Heart right ventricle (tissue), 16 donors: ENCODE measurements at regions not wholly inside any gene's neighbourhood (a gene's known extent, or its start where the extent isn't known, plus 50 kb on each side); places are given as distances from the start of the nearest gene placed in this dataset.

ENCODE experiments used
- ATAC-seq, 8 donors: fragments of 200-7000 bp; cut with Tn5 transposase; one replicate each; pipeline ENCODE4 v1.9.1; 2020; ENCODE audit warnings: mild to moderate bottlenecking in 8 of 8, moderate library complexity in 8 of 8, moderate number of reproducible peaks in 1 of 8
- DNase-seq, 2 donors: peaks; one replicate each; pipeline ENCODE4 v3.0.0-alpha.2; 2020
- H3K27ac ChIP-seq, 10 donors: fragments of 200-600 bp; sonication (generic) in 2 of 10; one replicate each; pipeline versions ENCODE4 v1.5.0 to v1.8.0; 2020 to 2022; ENCODE audit warnings: mild to moderate bottlenecking in 3 of 10
- H3K27me3 ChIP-seq, 7 donors: fragments of 200-600 bp; one replicate each; pipeline ENCODE4 v1.8.0; 2021 to 2022; ENCODE audit warnings: mild to moderate bottlenecking in 2 of 7
- H3K36me3 ChIP-seq, 9 donors: fragments of 200-600 bp; sonication (generic) in 1 of 9; one replicate each; pipeline versions ENCODE4 v1.5.0 to v1.8.0; 2020 to 2022; ENCODE audit warnings: mild to moderate bottlenecking in 2 of 9
- H3K4me1 ChIP-seq, 9 donors: fragments of 200-600 bp; sonication (generic) in 1 of 9; one replicate each; pipeline versions ENCODE4 v1.5.0 to v1.8.0; 2020 to 2022; ENCODE audit warnings: mild to moderate bottlenecking in 4 of 9
- H3K4me3 ChIP-seq, 10 donors: fragments of 200-600 bp; sonication (generic) in 2 of 10; one replicate each; pipeline versions ENCODE4 v1.5.0 to v1.8.0; 2020 to 2022; ENCODE audit warnings: mild to moderate bottlenecking in 7 of 10, moderate library complexity in 2 of 10
- H3K9me3 ChIP-seq, 11 donors: fragments of 200-600 bp in 10 of 11; sonication (generic) in 2 of 11; one replicate each; pipeline versions ENCODE4 v1.5.0 to v1.8.0; 2013 to 2022; ENCODE audit warnings: mild to moderate bottlenecking in 2 of 11, control low read depth in 1 of 11, moderate library complexity in 1 of 11
- WGBS, 2 donors: extraction: QIAGEN DNeasy Blood & Tissue Kit; methylation state at CpG; one replicate each; pipeline ENCODE4 v1.1.7; 2013; ENCODE audit warnings: inconsistent platforms in 1 of 2; 5-methylcytosine and 5-hydroxymethylcytosine counted together
- intact Hi-C, 10 donors: fragments of 100-400 bp; cut with DNase I; formaldehyde crosslinking; loops; one replicate each; pipeline versions ENCODE4 v1.11.1 to v1.14.2; 2022
- TF ChIP-seq, protein P1 (sequence below), 9 donors: fragments of 200-600 bp; sonication (generic) in 2 of 9; IDR thresholded peaks; one replicate each; pipeline versions ENCODE4 v1.5.0 to v1.8.0; 2021 to 2022; ENCODE audit warnings: antibody characterized with exemption in 9 of 9, mild to moderate bottlenecking in 5 of 9, moderate library complexity in 1 of 9
- donor health status: Arrhythmogenic right ventricular cardiomyopathy.
- donor health status: ischemic (EF 13 %, LVEDD 7.1; RV severe dilation, severe dysfunction).
- donor health status: healthy with polysubstance abuse.
- donor health status: DM: no; HTN: yes; CAD: no.
- donor health status: DM: no; HTN: no; CAD: no.
- donor health status: ischemic (EF 25% LVEDD 6.9; RV normal size, moderate dysfunction).
- donor health status: ischemic (EF 25% LVEDD 5.7; RV mildly dilated, moderate dysfunction).
- donor health status: healthy.
- donor health status: DM: yes; HTN: yes; CAD: no.
- donor health status: Ischemic cardiomyopathy.
- donor health status: ischemic (EF 35%, LVEDD 5.7; RV mildly dilated, moderate dysfunction).
- donor health status: nonischemic (EF 11% LVEDD 7.7; RV severe dilation, severe dysfunction).
- donor health status: DM: yes; HTN: yes; CAD: no.
- donor health status: PGD.
- donor health status: ischemic (EF 29% LVEDD 5.4; RV normal size, mild dysfunction).
- donor health status: nonischemic (EF 23%, LVEDD 6.1; RV moderate dilation, normal function).

DNA sequence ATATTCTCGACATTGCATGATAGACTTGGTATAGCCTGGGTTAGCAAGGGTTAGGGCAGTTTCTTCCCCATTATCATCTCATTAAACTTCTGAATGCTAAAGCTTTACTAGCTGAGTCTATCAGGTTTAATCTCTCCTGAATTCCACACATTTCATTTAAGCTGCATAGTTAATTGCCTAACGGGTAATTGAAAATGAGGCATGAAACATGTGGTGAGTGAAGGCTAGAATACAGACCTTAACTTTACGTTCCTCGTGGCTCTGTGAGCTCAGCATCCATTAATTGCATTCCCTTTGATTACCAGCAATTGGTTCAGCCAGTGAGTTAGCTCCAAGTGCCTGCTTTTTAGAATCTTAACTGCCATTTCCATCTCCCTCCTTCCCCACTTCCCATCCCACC is 126.5 kb upstream of the MEX3C start:
- ATAC-seq (no peak), DNase-seq (no peak)
- no peak overlapping the region for H3K4me3 ChIP-seq
- no peaks in the 10 kb centered on the region for H3K4me1 ChIP-seq
- TF ChIP-seq, protein P1, sequence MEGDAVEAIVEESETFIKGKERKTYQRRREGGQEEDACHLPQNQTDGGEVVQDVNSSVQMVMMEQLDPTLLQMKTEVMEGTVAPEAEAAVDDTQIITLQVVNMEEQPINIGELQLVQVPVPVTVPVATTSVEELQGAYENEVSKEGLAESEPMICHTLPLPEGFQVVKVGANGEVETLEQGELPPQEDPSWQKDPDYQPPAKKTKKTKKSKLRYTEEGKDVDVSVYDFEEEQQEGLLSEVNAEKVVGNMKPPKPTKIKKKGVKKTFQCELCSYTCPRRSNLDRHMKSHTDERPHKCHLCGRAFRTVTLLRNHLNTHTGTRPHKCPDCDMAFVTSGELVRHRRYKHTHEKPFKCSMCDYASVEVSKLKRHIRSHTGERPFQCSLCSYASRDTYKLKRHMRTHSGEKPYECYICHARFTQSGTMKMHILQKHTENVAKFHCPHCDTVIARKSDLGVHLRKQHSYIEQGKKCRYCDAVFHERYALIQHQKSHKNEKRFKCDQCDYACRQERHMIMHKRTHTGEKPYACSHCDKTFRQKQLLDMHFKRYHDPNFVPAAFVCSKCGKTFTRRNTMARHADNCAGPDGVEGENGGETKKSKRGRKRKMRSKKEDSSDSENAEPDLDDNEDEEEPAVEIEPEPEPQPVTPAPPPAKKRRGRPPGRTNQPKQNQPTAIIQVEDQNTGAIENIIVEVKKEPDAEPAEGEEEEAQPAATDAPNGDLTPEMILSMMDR (IDR thresholded peaks at IDR 0.05), result no peak
- no peak overlapping the region for H3K27ac ChIP-seq
- peaks cover 0 to 4% (median 0%) of the 10 kb centered on the region in 7 donors for H3K27me3 ChIP-seq
- WGBS, 2 donors, result 79 to 87% methylated on average over 4 of the region's 4 CpGs
- intact Hi-C loops, result no loop called here
- H3K36me3 ChIP-seq, result no peaks in the 10 kb centered on the region
- H3K9me3 ChIP-seq, result no peaks in the 10 kb centered on the region

DNA sequence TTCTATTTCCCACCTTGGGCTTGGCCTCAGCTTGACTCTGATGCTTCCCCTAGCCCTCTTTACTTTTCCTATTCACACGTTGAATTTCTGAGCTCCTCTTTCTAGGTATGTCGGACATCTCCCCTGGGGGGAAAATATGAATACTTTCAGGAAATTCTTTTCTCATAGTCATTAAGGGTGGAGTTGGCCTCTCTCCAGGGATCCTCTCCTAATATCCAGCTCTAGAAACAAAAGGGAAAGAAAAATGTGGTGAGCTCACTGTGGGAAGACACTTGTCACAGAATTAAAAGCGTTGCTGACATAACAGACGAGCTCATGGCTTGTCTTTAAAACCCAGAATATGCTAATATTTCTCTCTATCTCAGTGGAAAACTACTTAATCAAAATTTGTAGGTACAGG is 132.7 kb upstream of the MEX3C start:
- Histone ChIP-seq H3K4me1 (no peaks in the 10 kb centered on the region), H3K27ac (no peak overlapping the region), H3K9me3 (no peaks in the 10 kb centered on the region), H3K36me3 (no peaks in the 10 kb centered on the region), H3K4me3 (no peak overlapping the region), H3K27me3 (no peaks in the 10 kb centered on the region)
- DNase-seq, result no peak
- TF ChIP-seq, protein P1 (IDR thresholded peaks at IDR 0.05), result no peak
- intact Hi-C loops, result no loop called here
- ATAC-seq, result peak in 1 of 8 donors; percentile 44
- WGBS, 2 donors, result 45 to 55% methylated on average over 4 of the region's 4 CpGs

DNA sequence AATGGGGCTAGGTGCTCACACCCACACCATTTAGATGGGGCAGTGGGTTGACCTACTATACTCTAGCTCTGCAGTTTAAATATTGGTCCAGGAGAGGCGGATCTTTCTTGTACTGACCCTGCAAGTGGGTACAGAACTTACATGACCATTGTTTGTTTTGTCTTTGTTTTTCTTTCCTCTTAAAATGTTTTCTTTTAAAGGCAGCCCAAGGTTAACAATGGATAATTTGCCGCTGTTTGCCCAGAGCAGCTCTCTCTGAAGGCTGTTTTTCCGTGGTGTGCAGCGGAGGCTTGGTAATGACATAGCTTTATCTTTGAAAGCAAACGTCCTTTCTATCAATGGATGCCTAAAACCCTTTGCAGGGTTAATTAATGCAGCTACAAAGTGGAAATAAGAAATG is 133.3 kb upstream of the MEX3C start:
- H3K4me3 ChIP-seq, result no peak overlapping the region
- TF ChIP-seq, protein P1 (IDR thresholded peaks at IDR 0.05), result no peak
- 62 to 78% methylated on average over 5 of the region's 5 CpGs for WGBS, 2 donors
- no peak for DNase-seq
- H3K27ac ChIP-seq, result no peak overlapping the region
- ATAC-seq, result no peak
- H3K36me3 ChIP-seq, result no peaks in the 10 kb centered on the region
- peaks cover 0 to under 1% (median 0%) of the 10 kb centered on the region in 11 donors for H3K9me3 ChIP-seq
- H3K4me1 ChIP-seq, result no peaks in the 10 kb centered on the region
- intact Hi-C loops, result no loop called here
- no peaks in the 10 kb centered on the region for H3K27me3 ChIP-seq

DNA sequence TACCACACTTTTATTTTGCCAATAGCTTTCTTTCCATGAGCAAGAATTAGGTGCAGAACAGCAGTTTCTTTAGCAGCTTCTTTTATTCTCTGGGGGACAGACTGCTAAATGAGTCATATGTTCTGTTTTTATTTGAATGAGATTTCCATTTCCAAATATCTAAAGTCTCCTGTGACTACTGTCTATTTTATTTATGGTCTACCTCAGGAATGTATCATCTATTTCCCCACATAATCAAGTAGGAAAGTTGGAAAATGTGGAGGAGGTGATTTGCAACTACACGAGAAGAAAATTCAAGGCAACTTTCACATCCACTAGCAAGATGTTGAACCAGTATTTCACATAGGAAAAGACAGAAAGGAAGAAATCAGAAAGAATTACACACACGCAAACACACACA is 139.9 kb upstream of the MEX3C start:
- intact Hi-C loops, result no loop called here
- ATAC-seq, result no peak

More for the DNA sequence above, 139.9 kb upstream of the MEX3C start:
- peaks cover 0 to 10% (median 0%) of the 10 kb centered on the region in 11 donors for H3K9me3 ChIP-seq
- 53 to 86% methylated on average over 2 of the region's 2 CpGs for WGBS, 2 donors
- no peaks in the 10 kb centered on the region for H3K4me1 ChIP-seq
- no peak overlapping the region for H3K27ac ChIP-seq
- TF ChIP-seq, protein P1 (IDR thresholded peaks at IDR 0.05), result no peak
- no peak for DNase-seq
- no peaks in the 10 kb centered on the region for H3K27me3 ChIP-seq
- no peaks in the 10 kb centered on the region for H3K36me3 ChIP-seq
- no peak overlapping the region for H3K4me3 ChIP-seq
